NCI-H146 (cell line): ENCODE measurements at regions not wholly inside any gene's neighbourhood (a gene's known extent, or its start where the extent isn't known, plus 50 kb on each side); places are given as distances from the start of the nearest gene placed in this dataset.
"Not testable (repeated sequence)": the region's sequence is repeated elsewhere in the genome, so short reads cannot be mapped to it uniquely, and the experiment has no call there.

ENCODE experiments used
- DNase-seq: peaks from one replicate; lab custom pipeline; 2025; lab: John Stamatoyannopoulos, UW

- DNase-seq = no peak
Measured at GRCh38 chr2:125630377-125630776, 1025.6 kb upstream of the GYPC start.

DNA sequence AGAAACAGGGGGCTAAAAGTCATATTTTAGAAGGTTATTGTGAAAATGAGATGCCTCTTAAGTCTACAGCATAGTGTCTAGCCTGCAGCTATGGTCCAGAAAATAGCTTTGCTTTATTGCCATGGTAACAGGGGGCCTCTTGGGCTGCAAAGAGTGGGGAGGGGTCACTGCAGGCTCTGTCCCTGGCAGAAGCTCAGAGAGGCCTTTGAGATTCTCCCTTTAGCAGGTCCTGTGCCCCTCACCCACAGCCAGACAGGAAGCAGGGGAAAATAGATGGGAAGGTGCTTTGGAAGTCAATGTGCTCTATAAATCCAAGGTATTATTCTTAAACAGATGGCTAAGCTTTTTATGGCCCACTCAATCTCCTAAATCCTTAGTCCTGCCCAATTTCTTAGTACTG is 1021.3 kb upstream of the GYPC start:
- DNase-seq = no peak

GRCh38 chr2:125638345-125638744 is 1017.6 kb upstream of the GYPC start:
- DNase-seq = no peak

GRCh38 chr2:125642032-125642431 is 1013.9 kb upstream of the GYPC start:
- DNase-seq = no peak

GRCh38 chr2:125643128-125643527 is 1012.8 kb upstream of the GYPC start:
- no peak for DNase-seq

DNA sequence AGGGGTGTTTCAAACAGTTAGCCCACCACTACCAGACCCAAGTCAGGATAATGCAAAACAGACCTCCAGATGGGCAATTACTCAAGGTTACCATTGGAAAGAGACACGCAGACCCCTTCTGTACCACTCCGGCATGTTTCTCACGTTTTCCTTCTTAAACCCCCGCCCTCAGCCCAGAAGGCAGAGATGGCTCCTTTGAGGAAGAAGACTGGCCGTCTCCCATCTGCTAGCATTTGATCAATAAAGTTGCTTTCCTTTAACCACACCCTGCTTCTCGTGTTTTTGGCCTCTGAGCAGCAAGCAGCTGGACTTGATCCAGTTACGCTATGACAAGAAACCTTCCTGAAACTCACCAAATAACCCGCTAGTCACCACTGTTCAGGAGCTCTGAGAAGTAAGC is 1012.4 kb upstream of the GYPC start:
- DNase-seq = no peak

DNA sequence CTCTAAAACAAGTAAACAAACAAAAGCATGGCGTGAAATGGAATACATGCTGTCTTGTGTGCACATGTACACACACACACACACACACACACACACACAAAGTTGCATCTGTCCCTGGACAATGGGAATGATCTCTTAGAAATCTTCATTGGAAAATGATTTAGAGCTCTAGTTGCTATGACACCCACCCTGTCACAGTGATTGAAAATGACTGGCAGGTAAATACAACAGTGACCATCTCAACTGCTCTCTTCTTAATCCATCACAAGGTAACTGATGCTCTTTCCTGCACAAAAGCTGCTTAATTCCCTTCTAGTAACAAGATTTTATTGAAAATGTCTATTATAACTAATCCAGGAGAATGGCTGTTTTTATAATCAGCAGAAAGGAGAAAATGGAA is 1011.7 kb upstream of the GYPC start:
- no peak for DNase-seq

- DNase-seq = peak; percentile 35
Measured at GRCh38 chr2:125652280-125652679, 1003.7 kb upstream of the GYPC start.

GRCh38 chr2:125654226-125654625 is 1001.7 kb upstream of the GYPC start:
- no peak for DNase-seq

DNA sequence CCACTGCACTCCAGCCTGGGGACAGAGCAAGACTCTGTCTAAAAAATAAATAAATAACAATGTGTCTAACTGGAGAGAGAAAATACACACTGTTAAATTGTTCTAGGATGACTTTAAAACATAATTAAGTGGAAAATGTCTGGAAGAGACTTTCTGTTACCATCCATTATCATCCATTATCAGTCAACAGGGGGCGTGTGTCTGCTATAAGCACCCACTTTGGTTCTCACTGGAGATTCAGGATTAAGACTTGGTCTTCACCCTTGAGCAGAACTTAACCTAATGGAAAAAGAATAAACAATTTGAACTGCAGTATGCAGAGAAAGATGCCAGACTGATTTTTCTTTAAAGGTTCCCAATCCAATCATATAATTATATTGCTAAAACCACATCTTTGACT is 999.8 kb upstream of the GYPC start:
- DNase-seq = no peak

DNA sequence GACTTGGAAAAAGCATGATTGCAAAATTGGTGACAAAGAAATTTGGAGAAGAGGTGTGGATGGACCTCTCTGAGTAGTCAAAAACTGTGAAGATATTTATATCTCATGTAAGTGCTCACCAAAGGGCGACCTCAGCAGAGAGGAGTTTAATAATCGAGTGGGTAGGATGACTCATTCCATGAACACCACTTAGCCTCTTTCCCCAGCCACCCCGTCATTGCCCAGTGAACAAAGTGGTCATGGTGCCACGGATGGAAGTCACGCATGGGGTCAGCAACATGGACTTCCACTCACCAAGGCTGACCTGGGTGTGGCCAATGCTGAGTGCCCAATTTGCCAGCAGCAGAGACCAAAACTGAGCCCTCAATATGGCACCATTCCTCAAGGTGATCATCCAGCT is 997.4 kb upstream of the GYPC start:
- DNase-seq = no peak

DNA sequence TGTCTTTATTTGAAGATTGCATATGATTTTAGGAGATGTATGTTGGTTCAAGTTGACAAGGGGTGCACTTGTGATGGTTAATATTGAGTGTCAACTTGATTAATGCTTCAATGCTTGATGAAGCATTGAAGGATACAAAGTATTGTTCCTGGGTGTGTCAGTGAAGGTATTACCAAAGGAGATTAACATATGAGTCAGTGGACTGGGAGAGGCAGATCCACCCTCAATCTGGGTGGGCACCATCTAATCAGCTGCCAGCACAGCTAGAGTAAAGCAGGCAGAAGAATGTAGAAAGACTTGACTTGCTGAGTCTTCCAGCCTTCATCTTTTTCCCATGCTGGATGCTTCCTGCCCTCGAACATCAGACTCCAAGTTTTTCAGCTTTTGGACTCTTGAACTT is 995.6 kb upstream of the GYPC start:
- not testable (repeated sequence) for DNase-seq

DNA sequence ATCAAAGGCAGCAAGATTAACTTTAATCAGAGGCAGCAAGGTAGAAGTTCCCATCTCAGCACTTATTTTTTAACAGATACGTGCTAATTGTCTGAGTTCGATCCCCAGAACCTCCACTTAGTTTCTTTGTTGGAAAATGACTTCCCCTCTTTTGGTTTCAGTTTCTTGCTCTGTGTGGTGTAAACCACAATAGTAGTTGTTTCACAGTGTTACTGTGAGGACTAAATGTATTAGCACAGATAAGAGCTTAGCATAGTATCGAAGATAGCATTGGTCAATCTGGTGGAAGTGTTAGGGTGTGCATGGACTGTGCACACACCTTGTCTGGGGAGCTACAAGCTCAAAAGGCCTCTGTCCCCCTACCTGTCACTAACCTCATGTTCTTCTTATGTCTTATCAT is 988.3 kb upstream of the GYPC start:
- DNase-seq = no peak

GRCh38 chr2:125679903-125680302 is 976.1 kb upstream of the GYPC start:
- DNase-seq = no peak

DNA sequence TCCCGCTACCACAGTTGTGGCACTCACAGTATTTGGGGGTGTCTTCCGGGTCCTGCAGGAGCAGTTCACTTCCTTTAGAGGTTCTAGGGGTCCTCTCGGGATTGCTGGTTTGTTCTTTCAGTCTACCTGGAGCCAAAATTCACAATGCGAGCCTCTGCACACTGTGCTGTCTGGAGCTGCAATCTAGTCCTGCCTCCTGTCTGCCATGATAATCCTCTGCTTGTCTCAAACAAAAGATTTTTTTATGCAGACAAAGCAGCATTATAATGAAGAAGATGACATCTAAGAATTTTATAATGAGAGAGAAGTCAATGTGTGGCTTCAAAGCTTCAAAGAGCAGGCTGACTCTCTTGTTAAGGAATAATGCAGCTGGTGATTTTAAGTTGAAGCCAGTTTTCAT is 975.1 kb upstream of the GYPC start:
- no peak for DNase-seq

GRCh38 chr2:125681576-125681975 is 974.4 kb upstream of the GYPC start:
- DNase-seq = no peak

GRCh38 chr2:125681976-125682805 is 973.8 kb upstream of the GYPC start:
- DNase-seq = no peak

DNA sequence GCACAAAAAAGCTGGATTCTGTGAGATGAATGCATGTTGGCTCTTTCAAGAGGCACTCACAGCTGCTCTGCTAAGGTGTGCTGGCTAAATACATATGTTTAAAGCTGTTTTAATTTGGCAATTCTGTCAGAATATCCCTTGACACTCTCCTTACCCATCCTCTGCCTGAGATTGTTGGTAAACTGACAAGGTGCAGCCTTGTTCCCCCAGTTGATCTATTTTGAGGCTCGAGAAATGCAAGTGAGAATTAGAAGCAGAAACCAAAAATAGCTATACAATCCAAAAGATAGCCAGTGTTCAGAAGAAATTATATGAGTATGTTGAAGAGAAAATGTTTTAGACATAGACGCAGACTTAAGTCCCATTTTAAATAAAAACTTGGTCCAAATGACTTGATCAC is 971.7 kb upstream of the GYPC start:
- no peak for DNase-seq

GRCh38 chr2:125684932-125685331 is 971.0 kb upstream of the GYPC start:
- DNase-seq = no peak

- DNase-seq = no peak
Measured at GRCh38 chr2:125696560-125696959, 959.4 kb upstream of the GYPC start.

DNA sequence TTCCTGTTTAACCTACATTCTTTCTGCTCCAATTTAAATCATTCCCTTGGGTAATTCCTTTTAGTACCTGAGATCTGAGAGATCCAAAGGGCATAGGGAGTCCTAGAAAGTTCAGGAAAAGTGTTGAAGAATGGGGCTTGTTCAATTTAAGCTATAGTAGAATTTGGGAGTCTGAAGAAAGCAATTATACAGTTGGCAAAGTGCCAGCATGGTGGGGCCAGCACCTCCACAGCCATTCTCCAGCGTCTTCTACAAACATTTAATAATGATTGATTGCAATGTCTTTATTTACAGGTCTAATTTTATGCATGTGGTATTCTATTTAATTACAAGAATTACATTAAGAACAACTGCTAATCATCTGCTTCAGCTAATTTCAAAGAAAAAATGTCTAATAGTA is 957.7 kb upstream of the GYPC start:
- DNase-seq = no peak

DNA sequence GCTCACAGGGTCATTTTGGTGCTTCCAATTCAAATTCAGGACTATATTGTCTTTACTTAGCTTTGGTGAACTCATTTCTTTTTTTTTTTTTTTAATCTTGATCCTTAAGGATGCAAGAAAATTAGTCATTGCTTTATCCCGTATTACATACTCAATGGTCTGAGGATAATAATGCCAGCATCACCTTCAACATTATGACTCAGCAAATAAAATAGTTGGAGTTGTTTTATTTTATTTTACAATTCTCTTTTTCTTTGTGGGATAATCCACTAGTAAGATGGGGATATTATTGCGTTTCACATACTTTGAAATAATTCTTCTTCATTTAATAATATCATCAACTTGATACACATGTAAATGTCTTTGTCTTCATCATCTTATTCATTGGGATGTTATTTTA is 954.9 kb upstream of the GYPC start:
- DNase-seq = no peak

- no peak for DNase-seq
Measured at GRCh38 chr2:125707611-125708010, 948.3 kb upstream of the GYPC start.

GRCh38 chr2:125710561-125710960 is 945.4 kb upstream of the GYPC start:
- no peak for DNase-seq
